Gastrocnemius medialis (tissue), 4 donors: ENCODE measurements at regions not wholly inside any gene's neighbourhood (a gene's known extent, or its start where the extent isn't known, plus 50 kb on each side); places are given as distances from the start of the nearest gene placed in this dataset.

Source experiments
- ATAC-seq, 2 donors: fragments of 150-250 bp; one replicate each; pipeline ENCODE4 v1.9.1; 2016
- DNase-seq, 2 donors: peaks; one replicate each; pipeline ENCODE4 v3.0.0-alpha.2; 2019
- H3K27ac ChIP-seq, 4 donors: fragments of 200-600 bp; sonication (generic); 1 replicate in 1 of 4; 2 replicates in 3 of 4; pipeline ENCODE4 v1.5.1; 2016 to 2018; ENCODE audit warnings: mild to moderate bottlenecking in 2 of 4, moderate library complexity in 1 of 4
- H3K27me3 ChIP-seq, 3 donors: fragments of 200-600 bp; sonication (generic) in 2 of 3; 1 replicate in 1 of 3; 2 replicates in 2 of 3; pipeline versions ENCODE4 v1.5.1 to v1.6.0; 2016 to 2019; ENCODE audit warnings: mild to moderate bottlenecking in 1 of 3, moderate library complexity in 1 of 3
- H3K36me3 ChIP-seq, 2 donors: fragments of 200-600 bp; sonication (generic) in 1 of 2; one replicate each; pipeline ENCODE4 v1.5.1; 2017 to 2018
- H3K4me1 ChIP-seq, 2 donors: fragments of 200-600 bp; sonication (generic) in 1 of 2; one replicate each; pipeline ENCODE4 v1.5.1; 2016 to 2017; ENCODE audit warnings: mild to moderate bottlenecking in 2 of 2
- H3K4me3 ChIP-seq, 4 donors: fragments of 200-600 bp; sonication (generic) in 3 of 4; 1 replicate in 1 of 4; 2 replicates in 3 of 4; pipeline ENCODE4 v1.5.1; 2016 to 2019; ENCODE audit warnings: mild to moderate bottlenecking in 2 of 4
- H3K9me3 ChIP-seq, 3 donors: fragments of 200-600 bp; sonication (generic) in 2 of 3; 1 replicate in 1 of 3; 2 replicates in 2 of 3; pipeline ENCODE4 v1.5.1; 2016 to 2019
- POLR2A ChIP-seq, 2 donors: fragments of 450-650 bp; IDR thresholded peaks; one replicate each; pipeline ENCODE4 v1.6.1; 2017; ENCODE audit warnings: antibody characterized with exemption in 2 of 2, mild to moderate bottlenecking in 2 of 2, moderate library complexity in 2 of 2
- in situ Hi-C, 4 donors: fragments of 200-750 bp; cut with MboI; loops; one replicate each; pipeline versions ENCODE4 v1.15.0 to v1.8.0; 2017; ENCODE audit warnings: low sequenced_read_pairs in 4 of 4
- intact Hi-C: fragments of 100-400 bp; cut with DNase I; formaldehyde crosslinking; loops from one replicate; pipeline ENCODE4 v1.15.1; 2023; ENCODE audit warnings: low total_unique reads
- TF ChIP-seq, protein P1 (sequence below), 5 experiments: fragments of 450-650 bp in 3 of 5; fragments of 200-600 bp in 2 of 5; sonication (generic) in 2 of 5; IDR thresholded peaks in 4 of 5; conservative IDR thresholded peaks in 1 of 5; 1 replicate in 4 of 5; 2 replicates in 1 of 5; pipeline ENCODE4 v1.5.1; 2016 to 2019; ENCODE audit warnings: antibody characterized with exemption in 5 of 5, mild to moderate bottlenecking in 3 of 5, moderate library complexity in 3 of 5

DNA sequence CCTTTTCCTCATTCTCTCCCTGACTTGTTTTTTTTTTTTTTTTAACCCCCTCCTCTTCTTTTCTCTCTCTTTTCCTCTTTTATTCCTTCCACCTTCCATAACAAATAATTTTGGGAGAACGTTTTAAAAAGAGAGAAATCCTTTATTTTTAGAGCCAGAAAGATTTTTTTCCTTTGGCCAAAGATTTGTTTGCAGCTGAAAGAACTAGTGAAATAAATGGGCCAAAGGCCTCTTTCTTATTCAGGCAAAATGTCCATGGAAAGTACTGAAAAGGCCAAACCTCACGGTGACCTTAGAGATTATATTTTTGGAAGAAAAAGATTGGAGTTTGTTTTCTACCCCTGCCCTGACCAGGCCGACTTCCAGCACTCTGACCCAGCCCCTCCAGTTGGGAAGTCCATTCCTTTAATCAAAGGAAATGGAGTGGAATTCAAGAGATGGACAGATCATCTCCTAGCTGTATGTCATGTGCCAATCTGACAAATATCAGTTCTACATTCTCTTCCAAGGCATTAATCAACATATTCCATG lies 214.3 kb upstream of the ADAMTS9 start:
- ATAC-seq: no peak
- in situ Hi-C loops (no loop called here), intact Hi-C loops (loop anchor here (5.0 kb wide), 1 partner anchor 215 kb away; the partner anchor contains the start of gene ADAMTS9)
- no peak for DNase-seq
- Histone ChIP-seq H3K4me1 (peaks cover 32 to 37% of the 10 kb centered on the region in 2 donors), H3K27ac (peak overlapping the region; percentile 23 to 77 (median 60)), H3K27me3 (no peaks in the 10 kb centered on the region), H3K4me3 (no peak overlapping the region), H3K9me3 (no peaks in the 10 kb centered on the region), H3K36me3 (no peaks in the 10 kb centered on the region)
- TF ChIP-seq POLR2A (IDR thresholded peaks at IDR 0.05): no peak
- TF ChIP-seq, protein P1, sequence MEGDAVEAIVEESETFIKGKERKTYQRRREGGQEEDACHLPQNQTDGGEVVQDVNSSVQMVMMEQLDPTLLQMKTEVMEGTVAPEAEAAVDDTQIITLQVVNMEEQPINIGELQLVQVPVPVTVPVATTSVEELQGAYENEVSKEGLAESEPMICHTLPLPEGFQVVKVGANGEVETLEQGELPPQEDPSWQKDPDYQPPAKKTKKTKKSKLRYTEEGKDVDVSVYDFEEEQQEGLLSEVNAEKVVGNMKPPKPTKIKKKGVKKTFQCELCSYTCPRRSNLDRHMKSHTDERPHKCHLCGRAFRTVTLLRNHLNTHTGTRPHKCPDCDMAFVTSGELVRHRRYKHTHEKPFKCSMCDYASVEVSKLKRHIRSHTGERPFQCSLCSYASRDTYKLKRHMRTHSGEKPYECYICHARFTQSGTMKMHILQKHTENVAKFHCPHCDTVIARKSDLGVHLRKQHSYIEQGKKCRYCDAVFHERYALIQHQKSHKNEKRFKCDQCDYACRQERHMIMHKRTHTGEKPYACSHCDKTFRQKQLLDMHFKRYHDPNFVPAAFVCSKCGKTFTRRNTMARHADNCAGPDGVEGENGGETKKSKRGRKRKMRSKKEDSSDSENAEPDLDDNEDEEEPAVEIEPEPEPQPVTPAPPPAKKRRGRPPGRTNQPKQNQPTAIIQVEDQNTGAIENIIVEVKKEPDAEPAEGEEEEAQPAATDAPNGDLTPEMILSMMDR (IDR thresholded peaks at IDR 0.05 in 4 of 5, conservative IDR thresholded peaks at IDR 0.05 in 1 of 5): no peak

GRCh38 chr3:64901522-64901885 lies 213.7 kb upstream of the ADAMTS9 start:
- ATAC-seq (peak; percentile 51 to 61), DNase-seq (no peak)
- Histone ChIP-seq H3K27ac (peak overlapping the region; percentile 23 to 77 (median 60)), H3K4me3 (no peak overlapping the region), H3K4me1 (peaks cover 34 to 37% of the 10 kb centered on the region in 2 donors), H3K36me3 (no peaks in the 10 kb centered on the region), H3K27me3 (no peaks in the 10 kb centered on the region), H3K9me3 (no peaks in the 10 kb centered on the region)
- TF ChIP-seq POLR2A (IDR thresholded peaks at IDR 0.05): no peak
- TF ChIP-seq, protein P1 (IDR thresholded peaks at IDR 0.05 in 4 of 5, conservative IDR thresholded peaks at IDR 0.05 in 1 of 5): no peak
- intact Hi-C loops: loop anchor here (5.0 kb wide), 1 partner anchor 214 kb away; the partner anchor contains the start of gene ADAMTS9
- in situ Hi-C loops: no loop called here

DNA sequence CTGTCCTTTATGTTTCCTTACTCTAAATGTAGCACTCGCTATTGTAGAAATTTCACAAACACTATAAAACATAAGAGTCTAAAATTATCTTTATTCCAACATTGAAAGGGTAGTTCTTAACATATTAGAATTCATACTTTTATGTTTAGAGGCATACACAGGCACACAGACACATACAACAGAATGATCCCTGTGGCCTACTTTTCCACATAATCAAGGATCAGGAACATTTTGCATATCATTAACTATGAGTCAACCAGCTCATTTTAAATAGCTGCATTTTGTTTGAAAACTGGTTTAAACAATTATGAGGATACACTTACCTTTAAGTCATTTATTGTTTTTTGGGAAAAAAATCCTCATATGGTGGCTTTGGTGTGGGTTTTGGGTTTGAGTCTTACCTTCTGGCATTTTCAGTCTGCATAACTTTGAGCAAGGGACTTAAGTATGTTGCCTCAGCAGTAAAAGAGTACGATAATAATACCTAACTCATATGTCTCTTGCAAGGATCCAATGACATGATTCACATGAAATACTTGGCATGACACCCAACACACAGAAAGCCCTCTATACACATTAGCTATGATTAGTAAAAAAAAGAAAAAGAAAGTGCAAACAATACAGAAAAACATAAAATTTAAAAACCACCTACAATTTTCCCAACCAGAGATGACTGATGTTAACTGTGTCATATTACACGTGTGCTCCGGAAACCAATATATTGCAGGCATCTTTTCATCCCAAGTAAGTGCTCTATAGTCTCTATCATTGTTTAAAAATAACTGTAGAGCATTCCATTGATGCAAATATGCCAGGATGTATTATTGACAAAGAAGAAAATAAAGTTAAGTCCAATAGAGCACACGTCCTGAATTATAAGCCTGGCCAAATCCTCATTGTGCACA lies 213.1 kb upstream of the ADAMTS9 start:
- intact Hi-C loops: loop anchor here (5.0 kb wide), 1 partner anchor 214 kb away; the partner anchor contains the start of gene ADAMTS9

GRCh38 chr3:64900156-64900555 lies 212.4 kb upstream of the ADAMTS9 start:
- Histone ChIP-seq H3K27me3 (no peaks in the 10 kb centered on the region), H3K4me3 (no peak overlapping the region), H3K27ac (peak overlapping the region; percentile 23 to 77 (median 60)), H3K36me3 (no peaks in the 10 kb centered on the region), H3K9me3 (no peaks in the 10 kb centered on the region), H3K4me1 (peaks cover 37 to 38% of the 10 kb centered on the region in 2 donors)
- peak; percentile 19 to 22 for ATAC-seq
- intact Hi-C loops (loop anchor here (5.0 kb wide), 1 partner anchor 213 kb away; the partner anchor contains the start of gene ADAMTS9), in situ Hi-C loops (no loop called here)
- DNase-seq: no peak
- TF ChIP-seq, protein P1 (IDR thresholded peaks at IDR 0.05 in 4 of 5, conservative IDR thresholded peaks at IDR 0.05 in 1 of 5): no peak
- no peak for TF ChIP-seq POLR2A (IDR thresholded peaks at IDR 0.05)

More for the DNA sequence above, 213.1 kb upstream of the ADAMTS9 start:
- H3K27me3 ChIP-seq: no peaks in the 10 kb centered on the region
- H3K4me3 ChIP-seq: no peak overlapping the region
- H3K27ac ChIP-seq: peak overlapping the region; percentile 23 to 77 (median 60)
- in situ Hi-C loops: no loop called here
- TF ChIP-seq, protein P1 (IDR thresholded peaks at IDR 0.05 in 4 of 5, conservative IDR thresholded peaks at IDR 0.05 in 1 of 5): no peak
- TF ChIP-seq POLR2A (IDR thresholded peaks at IDR 0.05): no peak
- DNase-seq: no peak
- ATAC-seq: peak; percentile 29 to 61
- no peaks in the 10 kb centered on the region for H3K36me3 ChIP-seq
- H3K9me3 ChIP-seq: no peaks in the 10 kb centered on the region
- H3K4me1 ChIP-seq: peaks cover 37 to 38% of the 10 kb centered on the region in 2 donors
